H9 (cell line): ENCODE measurements at regions not wholly inside any gene's neighbourhood (a gene's known extent, or its start where the extent isn't known, plus 50 kb on each side); places are given as distances from the start of the nearest gene placed in this dataset.
"Not testable (repeated sequence)": the region's sequence is repeated elsewhere in the genome, so short reads cannot be mapped to it uniquely, and the experiment has no call there.

Source experiments
- DNase-seq: peaks from one replicate; pipeline ENCODE4 v3.0.0-alpha.2; 2017
- H2AFZ ChIP-seq: one replicate; pipeline ENCODE4 v1.6.1; 2013; ENCODE audit warnings: mild to moderate bottlenecking, low read length, control low read depth, moderate library complexity
- H2AK5ac ChIP-seq: 2 replicates; pipeline ENCODE4 v1.6.1; 2013; ENCODE audit warnings: low read length, control low read depth, mixed read lengths; ENCODE audit not compliant: insufficient read length
- H2BK120ac ChIP-seq: one replicate; pipeline ENCODE4 v1.6.1; 2013; ENCODE audit warnings: low read depth, mild to moderate bottlenecking, low read length, control low read depth, inconsistent platforms; ENCODE audit not compliant: poor library complexity, severe bottlenecking
- H2BK12ac ChIP-seq: 2 replicates; pipeline ENCODE4 v1.6.1; 2013; ENCODE audit warnings: low read length, control low read depth, mixed read lengths, low read depth; ENCODE audit not compliant: insufficient read length
- H2BK15ac ChIP-seq: 2 replicates; pipeline ENCODE4 v1.6.1; 2013; ENCODE audit warnings: low read depth, low read length, control low read depth
- H2BK20ac ChIP-seq: one replicate; pipeline ENCODE4 v1.6.1; 2013; ENCODE audit warnings: low read depth, mild to moderate bottlenecking, low read length, control low read depth, inconsistent platforms; ENCODE audit not compliant: poor library complexity, severe bottlenecking
- H2BK5ac ChIP-seq: 2 replicates; pipeline ENCODE4 v1.6.1; 2013; ENCODE audit warnings: low read length, control low read depth, mixed read lengths; ENCODE audit not compliant: insufficient read length
- H3K14ac ChIP-seq: 2 replicates; pipeline ENCODE4 v1.6.1; 2013; ENCODE audit warnings: low read length, control low read depth; ENCODE audit not compliant: insufficient read depth
- H3K18ac ChIP-seq: 2 replicates; pipeline ENCODE4 v1.6.1; 2013; ENCODE audit warnings: low read depth, mild to moderate bottlenecking, mixed read lengths, low read length, control low read depth; ENCODE audit not compliant: insufficient read length
- H3K23ac ChIP-seq: 2 replicates; pipeline ENCODE4 v1.6.1; 2013; ENCODE audit warnings: low read length, control low read depth, mixed read lengths, low read depth; ENCODE audit not compliant: insufficient read length
- H3K23me2 ChIP-seq: 2 replicates; pipeline ENCODE4 v1.6.1; 2013; ENCODE audit warnings: low read depth, mild to moderate bottlenecking, mixed read lengths, low read length, control low read depth; ENCODE audit not compliant: insufficient read length, poor library complexity, severe bottlenecking
- H3K27ac ChIP-seq: 2 replicates; pipeline ENCODE4 v1.5.1; 2013; ENCODE audit warnings: low read length, control low read depth, mixed read lengths, low read depth; ENCODE audit not compliant: insufficient read length
- H3K27me3 ChIP-seq: 2 replicates; pipeline ENCODE4 v1.6.1; 2013; ENCODE audit warnings: low read length, control low read depth, inconsistent platforms; ENCODE audit not compliant: insufficient read depth
- H3K4ac ChIP-seq: 2 replicates; pipeline ENCODE4 v1.6.1; 2013; ENCODE audit warnings: low read depth, mild to moderate bottlenecking, control low read depth, inconsistent platforms, low read length, moderate library complexity
- H3K4me1 ChIP-seq: 2 replicates; pipeline ENCODE4 v1.6.1; 2013; ENCODE audit warnings: low read length, control low read depth, inconsistent platforms; ENCODE audit not compliant: insufficient read depth
- H3K4me2 ChIP-seq: 2 replicates; pipeline ENCODE4 v1.6.1; 2013; ENCODE audit warnings: low read length, control low read depth, mixed read lengths; ENCODE audit not compliant: insufficient read length, insufficient read depth
- H3K56ac ChIP-seq: 2 replicates; pipeline ENCODE4 v1.6.1; 2013; ENCODE audit warnings: low read depth, mild to moderate bottlenecking, mixed read lengths, low read length, control low read depth; ENCODE audit not compliant: insufficient read length
- H3K79me1 ChIP-seq: 2 replicates; pipeline ENCODE4 v1.6.1; 2013; ENCODE audit warnings: low read depth, mild to moderate bottlenecking, moderate library complexity, low read length, control low read depth, inconsistent platforms; ENCODE audit not compliant: insufficient read depth, poor library complexity, severe bottlenecking
- H3K79me2 ChIP-seq: 2 replicates; pipeline ENCODE4 v1.6.1; 2013; ENCODE audit warnings: low read length, control low read depth, inconsistent platforms; ENCODE audit not compliant: insufficient read depth
- H3K9ac ChIP-seq: 2 replicates; pipeline ENCODE4 v1.6.1; 2013; ENCODE audit warnings: low read length, control low read depth, mixed read lengths; ENCODE audit not compliant: insufficient read length; ENCODE audit errors: extremely low read depth
- H3K9me3 ChIP-seq: one replicate; pipeline ENCODE4 v1.6.1; 2013; ENCODE audit warnings: low read depth, low read length, inconsistent platforms; ENCODE audit not compliant: control insufficient read depth
- H3T11ph ChIP-seq: one replicate; pipeline ENCODE4 v1.6.1; 2013; ENCODE audit warnings: mild to moderate bottlenecking, low read length, control low read depth, inconsistent platforms
- H4K20me1 ChIP-seq: one replicate; pipeline ENCODE4 v1.6.1; 2013; ENCODE audit not compliant: control insufficient read depth, insufficient read length, insufficient read depth
- H4K5ac ChIP-seq: 2 replicates; pipeline ENCODE4 v1.6.1; 2013; ENCODE audit warnings: low read depth, mild to moderate bottlenecking, mixed read lengths, low read length, control low read depth; ENCODE audit not compliant: insufficient read length
- H4K8ac ChIP-seq: replicated peaks from 2 replicates; pipeline ENCODE4 v1.6.1; 2013; ENCODE audit warnings: low read length, control low read depth, mixed read lengths, low read depth; ENCODE audit not compliant: insufficient read length
- H4K91ac ChIP-seq: 2 replicates; pipeline ENCODE4 v1.6.1; 2013; ENCODE audit warnings: low read depth, mild to moderate bottlenecking, moderate library complexity, mixed read lengths, low read length, control low read depth; ENCODE audit not compliant: insufficient read length
- H3K27ac Mint-ChIP-seq, 3 experiments: 2 replicates in 2 of 3; 3 replicates in 1 of 3; pipeline ENCODE4 v1.8.0; 2020 to 2021; ENCODE audit warnings: mixed read lengths in 3 of 3, mild to moderate bottlenecking in 1 of 3, moderate library complexity in 1 of 3
- H3K27me3 Mint-ChIP-seq: 2 replicates; pipeline ENCODE4 v1.8.0; 2021; ENCODE audit warnings: low read depth, mild to moderate bottlenecking, moderate library complexity, mixed read lengths
- H3K36me3 Mint-ChIP-seq, 3 experiments: 2 replicates in 2 of 3; 3 replicates in 1 of 3; pipeline ENCODE4 v1.8.0; 2020 to 2021; ENCODE audit warnings: low read depth in 3 of 3, mixed read lengths in 3 of 3; ENCODE audit not compliant: insufficient read depth in 1 of 3
- H3K4me1 Mint-ChIP-seq, 2 experiments: 2 replicates each; pipeline ENCODE4 v1.8.0; 2020; ENCODE audit warnings: mixed read lengths in 2 of 2
- H3K4me3 Mint-ChIP-seq, 2 experiments: 2 replicates in 1 of 2; 3 replicates in 1 of 2; pipeline ENCODE4 v1.8.0; 2020 to 2021; ENCODE audit warnings: mild to moderate bottlenecking in 2 of 2, mixed read lengths in 2 of 2, moderate library complexity in 1 of 2
- H3K9me3 Mint-ChIP-seq, 2 experiments: 2 replicates in 1 of 2; 3 replicates in 1 of 2; pipeline ENCODE4 v1.8.0; 2020; ENCODE audit warnings: mild to moderate bottlenecking in 2 of 2, mixed read lengths in 2 of 2, moderate library complexity in 1 of 2
- CTCF ChIP-seq: fragments of 200-600 bp; sonication (generic); conservative IDR thresholded peaks from 3 replicates; pipeline ENCODE4 v1.8.0; 2021; ENCODE audit warnings: antibody characterized with exemption, mild to moderate bottlenecking
- WGBS: extraction: QIAGEN DNeasy Blood & Tissue Kit; methylation state at CpG from one replicate; pipeline ENCODE4 v1.1.7; 2013; ENCODE audit warnings: missing lambda C conversion rate, low lambda C conversion rate, mixed read lengths; ENCODE audit not compliant: insufficient read length; ENCODE audit errors: extremely low coverage; 5-methylcytosine and 5-hydroxymethylcytosine counted together

GRCh38 chr6:156674197-156674596 lies 103.0 kb upstream of the ARID1B start:
- no peak for TF ChIP-seq CTCF
- Histone ChIP-seq H2BK15ac (no peak overlapping the region), H3K14ac (no peak overlapping the region), H3K79me2 (no peaks in the 10 kb centered on the region), H2BK12ac (no peak overlapping the region), H3K9ac (no peak overlapping the region), H4K20me1 (no peaks in the 10 kb centered on the region), H2AK5ac (no peak overlapping the region), H2BK120ac (no peak overlapping the region), H3K23me2 (no peaks in the 10 kb centered on the region), H3K56ac (no peak overlapping the region), H4K8ac (no peak overlapping the region), H3K4me1 (no peaks in the 10 kb centered on the region), H4K91ac (no peak overlapping the region), H2BK20ac (no peak overlapping the region), H2BK5ac (no peak overlapping the region), H3K27me3 (no peaks in the 10 kb centered on the region), H2AFZ (no peak overlapping the region), H3K23ac (no peak overlapping the region), H3K4ac (no peak overlapping the region), H3K18ac (no peak overlapping the region), H3K4me2 (no peak overlapping the region), H4K5ac (no peak overlapping the region), H3K79me1 (no peaks in the 10 kb centered on the region), H3K27ac (no peak overlapping the region), H3T11ph (no peak overlapping the region), H3K9me3 (no peaks in the 10 kb centered on the region)
- no CpG with 5 or more reads among the region's 2 CpGs for WGBS
- Mint-ChIP-seq H3K27me3 (no peaks in the 10 kb centered on the region; the same call in 1 of the 2 replicates), H3K9me3 (peaks cover 45 to 52% of the 10 kb centered on the region in 2 experiments), H3K4me3 (no peak overlapping the region), H3K36me3 (peaks cover 13 to 45% (median 14%) of the 10 kb centered on the region in 3 experiments), H3K4me1 (no peaks in the 10 kb centered on the region), H3K27ac (no peak overlapping the region)
- no peak for DNase-seq

GRCh38 chr6:156670097-156670496 lies 107.1 kb upstream of the ARID1B start:
- H3K18ac ChIP-seq, H4K8ac ChIP-seq, H3K4ac ChIP-seq, H2BK20ac ChIP-seq, H2BK15ac ChIP-seq, H3K9me3 ChIP-seq, H3K4me3 Mint-ChIP-seq, H4K20me1 ChIP-seq, H3K27ac ChIP-seq, H3K4me1 Mint-ChIP-seq, H3K79me2 ChIP-seq, H3K27ac Mint-ChIP-seq, H4K91ac ChIP-seq, DNase-seq, H3K4me2 ChIP-seq, H3T11ph ChIP-seq, H3K23me2 ChIP-seq, H4K5ac ChIP-seq, H3K23ac ChIP-seq, H3K56ac ChIP-seq, H3K27me3 Mint-ChIP-seq, H2BK120ac ChIP-seq, H2AFZ ChIP-seq, H2BK12ac ChIP-seq, H3K14ac ChIP-seq, H3K79me1 ChIP-seq, H2BK5ac ChIP-seq, H3K27me3 ChIP-seq, H3K9ac ChIP-seq, H3K4me1 ChIP-seq, H2AK5ac ChIP-seq: not testable (repeated sequence)
- peaks cover 48 to 49% of the 10 kb centered on the region in 2 experiments for H3K9me3 Mint-ChIP-seq
- H3K36me3 Mint-ChIP-seq, result peaks cover 18 to 43% (median 24%) of the 10 kb centered on the region in 3 experiments
- no CpG with 5 or more reads among the region's 26 CpGs for WGBS
